ENCODE measurements at regions not wholly inside any gene's neighbourhood (a gene's known extent, or its start where the extent isn't known, plus 50 kb on each side); places are given as distances from the start of the nearest gene placed in this dataset.

GRCh38 chr5:66276986-66277385, 132.9 kb downstream of the SREK1 start:
- TF ChIP-seq CTCF (IDR thresholded peaks at IDR 0.05) = no peak
- TF ChIP-seq POLR2A (IDR thresholded peaks at IDR 0.05) = no peak
- no peak for TF ChIP-seq EP300 (IDR thresholded peaks at IDR 0.05; ENCODE audit: low read depth)
- no peak for TF ChIP-seq POLR2AphosphoS5 (IDR thresholded peaks at IDR 0.05)
